ENCODE measurements at regions not wholly inside any gene's neighbourhood (a gene's known extent, or its start where the extent isn't known, plus 50 kb on each side); places are given as distances from the start of the nearest gene placed in this dataset.
"Not testable (repeated sequence)": the region's sequence is repeated elsewhere in the genome, so short reads cannot be mapped to it uniquely, and the experiment has no call there.

GRCh38 chr3:118671192-118671591, 363.5 kb downstream of the IGSF11 start (continued):
- TF ChIP-seq, protein P1, sequence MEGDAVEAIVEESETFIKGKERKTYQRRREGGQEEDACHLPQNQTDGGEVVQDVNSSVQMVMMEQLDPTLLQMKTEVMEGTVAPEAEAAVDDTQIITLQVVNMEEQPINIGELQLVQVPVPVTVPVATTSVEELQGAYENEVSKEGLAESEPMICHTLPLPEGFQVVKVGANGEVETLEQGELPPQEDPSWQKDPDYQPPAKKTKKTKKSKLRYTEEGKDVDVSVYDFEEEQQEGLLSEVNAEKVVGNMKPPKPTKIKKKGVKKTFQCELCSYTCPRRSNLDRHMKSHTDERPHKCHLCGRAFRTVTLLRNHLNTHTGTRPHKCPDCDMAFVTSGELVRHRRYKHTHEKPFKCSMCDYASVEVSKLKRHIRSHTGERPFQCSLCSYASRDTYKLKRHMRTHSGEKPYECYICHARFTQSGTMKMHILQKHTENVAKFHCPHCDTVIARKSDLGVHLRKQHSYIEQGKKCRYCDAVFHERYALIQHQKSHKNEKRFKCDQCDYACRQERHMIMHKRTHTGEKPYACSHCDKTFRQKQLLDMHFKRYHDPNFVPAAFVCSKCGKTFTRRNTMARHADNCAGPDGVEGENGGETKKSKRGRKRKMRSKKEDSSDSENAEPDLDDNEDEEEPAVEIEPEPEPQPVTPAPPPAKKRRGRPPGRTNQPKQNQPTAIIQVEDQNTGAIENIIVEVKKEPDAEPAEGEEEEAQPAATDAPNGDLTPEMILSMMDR (IDR thresholded peaks at IDR 0.05): no peak
- no peak for TF ChIP-seq MAX (IDR thresholded peaks at IDR 0.05; ENCODE audit: low read depth)

DNA sequence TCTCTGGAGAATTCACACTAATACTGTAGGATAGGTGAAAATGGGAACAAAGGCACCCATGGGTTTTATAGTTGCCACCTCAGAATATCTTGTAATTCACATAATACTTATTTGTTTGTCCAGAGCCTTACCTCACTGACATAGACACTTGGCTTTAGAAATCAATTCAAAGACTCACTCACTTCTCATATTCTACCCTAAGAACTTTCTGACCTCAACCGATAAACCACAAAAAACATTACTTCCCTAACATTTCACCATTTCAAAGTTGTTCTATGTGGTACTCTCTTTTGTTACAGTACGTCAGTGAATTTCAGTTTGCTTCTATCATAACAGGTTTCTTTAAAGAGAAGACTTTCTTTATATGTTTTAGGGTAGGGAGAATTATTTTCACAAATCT, 359.3 kb downstream of the IGSF11 start:
- no peaks in the 10 kb centered on the region for H3K36me3 ChIP-seq (replicated peaks in 1 of 2; ENCODE audit: control insufficient read depth in 1 of 2, insufficient read depth in 2 of 2, low read length in 1 of 2)
- H2AFZ ChIP-seq (ENCODE audit: low read depth): no peak overlapping the region
- 45% methylated on average over 2 of the region's 2 CpGs for WGBS (ENCODE audit: low lambda C conversion rate)
- no peak overlapping the region for H3K9ac ChIP-seq
- ChIA-PET CTCF (no interaction called here), POLR2A (no interaction called here)
- no peaks in the 10 kb centered on the region for H4K20me1 ChIP-seq (ENCODE audit: insufficient read depth)
- no peak for DNase-seq
- no peaks in the 10 kb centered on the region for H3K9me3 ChIP-seq
- TF ChIP-seq JUND (IDR thresholded peaks at IDR 0.05): no peak
- TF ChIP-seq FOXM1 (IDR thresholded peaks at IDR 0.05; ENCODE audit: low read depth): no peak
- TF ChIP-seq SIN3A (IDR thresholded peaks at IDR 0.05; ENCODE audit: borderline replicate concordance, low read depth, low read length): no peak
- TF ChIP-seq EP300 (IDR thresholded peaks at IDR 0.05; ENCODE audit: borderline replicate concordance in 1 of 2, low read depth in 1 of 2, low read length in 1 of 2): no peak
- no peak for TF ChIP-seq NRF1 (IDR thresholded peaks at IDR 0.05; ENCODE audit: low read depth, low read length)
- TF ChIP-seq RCOR1 (IDR thresholded peaks at IDR 0.05; ENCODE audit: low read length): no peak
- no peak for TF ChIP-seq SMC3 (IDR thresholded peaks at IDR 0.05; ENCODE audit: low read depth, low read length)
- TF ChIP-seq, protein P2, sequence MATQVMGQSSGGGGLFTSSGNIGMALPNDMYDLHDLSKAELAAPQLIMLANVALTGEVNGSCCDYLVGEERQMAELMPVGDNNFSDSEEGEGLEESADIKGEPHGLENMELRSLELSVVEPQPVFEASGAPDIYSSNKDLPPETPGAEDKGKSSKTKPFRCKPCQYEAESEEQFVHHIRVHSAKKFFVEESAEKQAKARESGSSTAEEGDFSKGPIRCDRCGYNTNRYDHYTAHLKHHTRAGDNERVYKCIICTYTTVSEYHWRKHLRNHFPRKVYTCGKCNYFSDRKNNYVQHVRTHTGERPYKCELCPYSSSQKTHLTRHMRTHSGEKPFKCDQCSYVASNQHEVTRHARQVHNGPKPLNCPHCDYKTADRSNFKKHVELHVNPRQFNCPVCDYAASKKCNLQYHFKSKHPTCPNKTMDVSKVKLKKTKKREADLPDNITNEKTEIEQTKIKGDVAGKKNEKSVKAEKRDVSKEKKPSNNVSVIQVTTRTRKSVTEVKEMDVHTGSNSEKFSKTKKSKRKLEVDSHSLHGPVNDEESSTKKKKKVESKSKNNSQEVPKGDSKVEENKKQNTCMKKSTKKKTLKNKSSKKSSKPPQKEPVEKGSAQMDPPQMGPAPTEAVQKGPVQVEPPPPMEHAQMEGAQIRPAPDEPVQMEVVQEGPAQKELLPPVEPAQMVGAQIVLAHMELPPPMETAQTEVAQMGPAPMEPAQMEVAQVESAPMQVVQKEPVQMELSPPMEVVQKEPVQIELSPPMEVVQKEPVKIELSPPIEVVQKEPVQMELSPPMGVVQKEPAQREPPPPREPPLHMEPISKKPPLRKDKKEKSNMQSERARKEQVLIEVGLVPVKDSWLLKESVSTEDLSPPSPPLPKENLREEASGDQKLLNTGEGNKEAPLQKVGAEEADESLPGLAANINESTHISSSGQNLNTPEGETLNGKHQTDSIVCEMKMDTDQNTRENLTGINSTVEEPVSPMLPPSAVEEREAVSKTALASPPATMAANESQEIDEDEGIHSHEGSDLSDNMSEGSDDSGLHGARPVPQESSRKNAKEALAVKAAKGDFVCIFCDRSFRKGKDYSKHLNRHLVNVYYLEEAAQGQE (IDR thresholded peaks at IDR 0.05; ENCODE audit: low read depth, low read length): no peak
- TF ChIP-seq FOSL2 (IDR thresholded peaks at IDR 0.05; ENCODE audit: borderline replicate concordance, low read depth): no peak
- TF ChIP-seq FOXJ3 (CRISPR knock-in tag; IDR thresholded peaks at IDR 0.05): no peak
- TF ChIP-seq, protein P3, sequence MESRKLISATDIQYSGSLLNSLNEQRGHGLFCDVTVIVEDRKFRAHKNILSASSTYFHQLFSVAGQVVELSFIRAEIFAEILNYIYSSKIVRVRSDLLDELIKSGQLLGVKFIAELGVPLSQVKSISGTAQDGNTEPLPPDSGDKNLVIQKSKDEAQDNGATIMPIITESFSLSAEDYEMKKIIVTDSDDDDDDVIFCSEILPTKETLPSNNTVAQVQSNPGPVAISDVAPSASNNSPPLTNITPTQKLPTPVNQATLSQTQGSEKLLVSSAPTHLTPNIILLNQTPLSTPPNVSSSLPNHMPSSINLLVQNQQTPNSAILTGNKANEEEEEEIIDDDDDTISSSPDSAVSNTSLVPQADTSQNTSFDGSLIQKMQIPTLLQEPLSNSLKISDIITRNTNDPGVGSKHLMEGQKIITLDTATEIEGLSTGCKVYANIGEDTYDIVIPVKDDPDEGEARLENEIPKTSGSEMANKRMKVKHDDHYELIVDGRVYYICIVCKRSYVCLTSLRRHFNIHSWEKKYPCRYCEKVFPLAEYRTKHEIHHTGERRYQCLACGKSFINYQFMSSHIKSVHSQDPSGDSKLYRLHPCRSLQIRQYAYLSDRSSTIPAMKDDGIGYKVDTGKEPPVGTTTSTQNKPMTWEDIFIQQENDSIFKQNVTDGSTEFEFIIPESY (IDR thresholded peaks at IDR 0.05; ENCODE audit: borderline replicate concordance, low read depth): no peak
- TF ChIP-seq MAX (IDR thresholded peaks at IDR 0.05; ENCODE audit: low read depth): no peak
- TF ChIP-seq, protein P1 (IDR thresholded peaks at IDR 0.05): no peak
- no peak for TF ChIP-seq GATA2 (CRISPR knock-in tag; IDR thresholded peaks at IDR 0.05)
- TF ChIP-seq GABPA (IDR thresholded peaks at IDR 0.05; ENCODE audit: low read depth): no peak
- TF ChIP-seq POLR2AphosphoS5 (IDR thresholded peaks at IDR 0.05; ENCODE audit: low read depth, low read length): no peak
- no peaks in the 10 kb centered on the region; a peak in 1 of 4 replicates for H3K4me1 ChIP-seq (ENCODE audit: control insufficient read depth in 1 of 2, insufficient read depth in 2 of 2, low read depth in 1 of 2, low read length in 1 of 2)
- no peak overlapping the region for H3K27ac ChIP-seq (ENCODE audit: low read depth in 2 of 2, low read length in 1 of 2)
- no peaks in the 10 kb centered on the region for H3K79me2 ChIP-seq (ENCODE audit: insufficient read depth)
- no peaks in the 10 kb centered on the region for H3K27me3 ChIP-seq (ENCODE audit: insufficient read depth)
- no peaks in the 10 kb centered on the region for H3K9me2 ChIP-seq
- no peaks in the 10 kb centered on the region for H3F3A ChIP-seq (replicated peaks; ENCODE audit: insufficient read depth)
- no peak overlapping the region for H3K4me2 ChIP-seq
- H3K4me3 ChIP-seq (ENCODE audit: low read depth in 2 of 2, low read length in 1 of 2): no peak overlapping the region

DNA sequence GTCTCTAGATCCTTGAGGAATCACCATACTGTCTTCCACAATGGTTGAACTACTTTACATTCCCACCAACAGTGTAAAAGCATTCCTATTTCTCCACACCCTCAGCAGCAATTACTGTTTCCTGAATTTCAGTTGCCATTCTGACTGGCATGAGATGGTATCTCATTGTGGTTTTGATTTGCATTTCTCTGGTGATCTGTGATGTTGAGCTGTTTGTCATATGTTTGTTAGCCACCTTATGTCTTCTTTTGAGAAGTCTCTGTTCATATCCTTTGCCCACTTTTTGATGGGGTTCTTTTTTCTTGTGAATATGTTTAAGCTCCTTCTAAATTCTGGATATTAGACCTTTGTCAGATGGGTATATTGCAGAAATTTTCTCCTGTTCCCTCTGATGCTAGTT, 356.0 kb downstream of the IGSF11 start:
- H3K27ac ChIP-seq (ENCODE audit: low read depth in 2 of 2, low read length in 1 of 2); H3F3A ChIP-seq (replicated peaks; ENCODE audit: insufficient read depth); DNase-seq; H3K4me2 ChIP-seq; H3K79me2 ChIP-seq (ENCODE audit: insufficient read depth); H3K9me3 ChIP-seq; H4K20me1 ChIP-seq (ENCODE audit: insufficient read depth); H3K27me3 ChIP-seq (ENCODE audit: insufficient read depth); H3K9me2 ChIP-seq; H3K4me1 ChIP-seq (ENCODE audit: control insufficient read depth in 1 of 2, insufficient read depth in 2 of 2, low read depth in 1 of 2, low read length in 1 of 2); POLR2A ChIA-PET; H3K36me3 ChIP-seq (replicated peaks in 1 of 2; ENCODE audit: control insufficient read depth in 1 of 2, insufficient read depth in 2 of 2, low read length in 1 of 2); CTCF ChIA-PET; H3K4me3 ChIP-seq (ENCODE audit: low read depth in 2 of 2, low read length in 1 of 2); H3K9ac ChIP-seq; H2AFZ ChIP-seq (ENCODE audit: low read depth): not testable (repeated sequence)
